MM.1S (cell line): ENCODE measurements at regions not wholly inside any gene's neighbourhood (a gene's known extent, or its start where the extent isn't known, plus 50 kb on each side); places are given as distances from the start of the nearest gene placed in this dataset.

ENCODE experiments used
- DNase-seq: peaks from one replicate; pipeline ENCODE4 v3.0.0-alpha.2; 2015
- H2AFZ ChIP-seq: fragments of 300-600 bp; sonication (generic); 2 replicates; pipeline ENCODE4 v1.6.0; 2016; ENCODE audit warnings: antibody characterized with exemption, low read length
- H3F3A ChIP-seq: fragments of 300-600 bp; sonication (generic); 2 replicates; pipeline ENCODE4 v1.6.1; 2016; ENCODE audit warnings: mild to moderate bottlenecking, antibody characterized with exemption, low read length, moderate library complexity, mixed read lengths; ENCODE audit not compliant: insufficient read depth
- H3K27ac ChIP-seq: fragments of 300-600 bp; sonication (generic); 2 replicates; pipeline ENCODE4 v1.5.1; 2016; ENCODE audit warnings: mild to moderate bottlenecking, low read length
- H3K27me3 ChIP-seq: fragments of 300-600 bp; sonication (generic); replicated peaks from 2 replicates; pipeline ENCODE4 v1.6.0; 2016; ENCODE audit warnings: low read length; ENCODE audit not compliant: insufficient read depth
- H3K36me3 ChIP-seq: fragments of 300-600 bp; sonication (generic); replicated peaks from 2 replicates; pipeline ENCODE4 v1.6.1; 2016; ENCODE audit warnings: mild to moderate bottlenecking, low read length, mixed read lengths; ENCODE audit not compliant: insufficient read depth
- H3K4me1 ChIP-seq: fragments of 300-600 bp; sonication (generic); 2 replicates; pipeline ENCODE4 v1.6.1; 2016; ENCODE audit warnings: low read length, mixed read lengths
- H3K4me2 ChIP-seq: fragments of 300-600 bp; sonication (generic); 2 replicates; pipeline ENCODE4 v1.6.0; 2016; ENCODE audit warnings: low read depth, low read length
- H3K4me3 ChIP-seq: fragments of 300-600 bp; sonication (generic); 2 replicates; pipeline ENCODE4 v1.5.1; 2016; ENCODE audit warnings: low read length, mixed read lengths
- H3K79me2 ChIP-seq: fragments of 300-600 bp; sonication (generic); 2 replicates; pipeline ENCODE4 v1.6.1; 2016; ENCODE audit warnings: mixed run types, low read length, mixed read lengths
- H3K9ac ChIP-seq: fragments of 300-600 bp; sonication (generic); 2 replicates; pipeline ENCODE4 v1.6.1; 2016; ENCODE audit warnings: low read length, mixed read lengths
- H3K9me2 ChIP-seq: fragments of 300-600 bp; sonication (generic); replicated peaks from 2 replicates; pipeline ENCODE4 v1.6.1; 2016; ENCODE audit warnings: mild to moderate bottlenecking, low read length, mixed read lengths; ENCODE audit not compliant: insufficient read depth
- H3K9me3 ChIP-seq: fragments of 300-600 bp; sonication (generic); replicated peaks from 2 replicates; pipeline ENCODE4 v1.6.1; 2016; ENCODE audit warnings: mild to moderate bottlenecking, low read length, mixed read lengths; ENCODE audit not compliant: insufficient read depth
- H4K20me1 ChIP-seq: fragments of 300-600 bp; sonication (generic); 2 replicates; pipeline ENCODE4 v1.6.1; 2016; ENCODE audit warnings: mild to moderate bottlenecking, low read length, moderate library complexity, mixed read lengths; ENCODE audit not compliant: insufficient read depth
- EZH2 ChIP-seq: fragments of 300-600 bp; sonication (generic); optimal IDR thresholded peaks from 2 replicates; pipeline ENCODE3; 2017; ENCODE audit warnings: low read depth, mild to moderate bottlenecking, antibody characterized with exemption, low read length, mixed read lengths
- EZH2phosphoT487 ChIP-seq: fragments of 300-600 bp; sonication (generic); IDR thresholded peaks from 2 replicates; pipeline ENCODE4 v1.6.1; 2018; ENCODE audit warnings: antibody characterized with exemption, low read length
- TF ChIP-seq, protein P1 (sequence below): fragments of 300-600 bp; sonication (generic); IDR thresholded peaks from 2 replicates; pipeline ENCODE4 v1.5.1; 2016; ENCODE audit warnings: antibody characterized with exemption, low read length, mixed read lengths

DNA sequence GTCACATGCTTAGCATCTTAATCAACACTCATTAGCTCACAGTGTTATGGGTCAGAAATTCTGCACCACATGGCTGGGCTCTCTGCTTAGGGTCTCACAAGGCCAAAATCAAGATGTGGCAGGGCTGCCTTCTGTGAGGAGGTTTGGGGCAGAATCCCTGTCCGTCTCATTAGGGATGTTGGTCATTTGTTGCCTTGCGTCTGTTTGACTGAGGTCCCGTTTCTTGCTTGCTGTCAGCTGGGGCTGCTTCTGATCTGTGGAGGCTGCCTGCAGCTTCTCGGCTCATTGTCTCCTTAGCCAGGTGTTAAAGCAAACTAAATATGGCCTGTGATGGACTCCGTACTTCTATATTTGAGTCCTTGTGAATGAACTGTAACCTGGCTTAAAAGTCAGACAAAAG, 146.5 kb downstream of the NDUFA10 start:
- no peak for DNase-seq
- Histone ChIP-seq H3K36me3 (no peaks in the 10 kb centered on the region), H3K4me3 (no peak overlapping the region), H3K9me3 (no peaks in the 10 kb centered on the region), H3K4me2 (no peak overlapping the region), H3F3A (no peaks in the 10 kb centered on the region), H3K79me2 (no peaks in the 10 kb centered on the region), H4K20me1 (no peaks in the 10 kb centered on the region), H3K4me1 (no peaks in the 10 kb centered on the region), H3K27me3 (no peaks in the 10 kb centered on the region), H2AFZ (no peak overlapping the region), H3K27ac (no peak overlapping the region), H3K9me2 (no peaks in the 10 kb centered on the region), H3K9ac (no peak overlapping the region)
- TF ChIP-seq EZH2 (no peak), EZH2phosphoT487 (no peak)
- TF ChIP-seq, protein P1, sequence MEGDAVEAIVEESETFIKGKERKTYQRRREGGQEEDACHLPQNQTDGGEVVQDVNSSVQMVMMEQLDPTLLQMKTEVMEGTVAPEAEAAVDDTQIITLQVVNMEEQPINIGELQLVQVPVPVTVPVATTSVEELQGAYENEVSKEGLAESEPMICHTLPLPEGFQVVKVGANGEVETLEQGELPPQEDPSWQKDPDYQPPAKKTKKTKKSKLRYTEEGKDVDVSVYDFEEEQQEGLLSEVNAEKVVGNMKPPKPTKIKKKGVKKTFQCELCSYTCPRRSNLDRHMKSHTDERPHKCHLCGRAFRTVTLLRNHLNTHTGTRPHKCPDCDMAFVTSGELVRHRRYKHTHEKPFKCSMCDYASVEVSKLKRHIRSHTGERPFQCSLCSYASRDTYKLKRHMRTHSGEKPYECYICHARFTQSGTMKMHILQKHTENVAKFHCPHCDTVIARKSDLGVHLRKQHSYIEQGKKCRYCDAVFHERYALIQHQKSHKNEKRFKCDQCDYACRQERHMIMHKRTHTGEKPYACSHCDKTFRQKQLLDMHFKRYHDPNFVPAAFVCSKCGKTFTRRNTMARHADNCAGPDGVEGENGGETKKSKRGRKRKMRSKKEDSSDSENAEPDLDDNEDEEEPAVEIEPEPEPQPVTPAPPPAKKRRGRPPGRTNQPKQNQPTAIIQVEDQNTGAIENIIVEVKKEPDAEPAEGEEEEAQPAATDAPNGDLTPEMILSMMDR: no peak

DNA sequence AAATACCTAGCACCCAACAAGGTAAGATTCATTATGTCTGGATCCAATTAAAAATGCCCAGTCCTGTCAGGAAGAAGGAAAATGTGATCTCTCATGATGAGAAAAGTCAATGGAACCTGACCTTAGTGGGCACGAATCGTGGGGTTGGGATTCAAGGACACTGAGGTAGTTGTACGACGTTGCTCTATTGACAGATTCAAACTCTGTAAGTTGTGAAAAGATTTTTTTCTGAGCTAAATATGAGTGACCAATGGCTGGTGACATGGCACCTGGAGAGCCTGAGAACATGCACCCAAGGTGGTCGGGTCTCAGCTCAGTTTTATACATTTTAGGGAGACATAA, 148.2 kb downstream of the NDUFA10 start:
- Histone ChIP-seq H3F3A (no peaks in the 10 kb centered on the region), H3K9me3 (no peaks in the 10 kb centered on the region), H3K9me2 (no peaks in the 10 kb centered on the region), H3K4me2 (no peak overlapping the region), H3K27me3 (no peaks in the 10 kb centered on the region), H3K27ac (no peak overlapping the region), H3K79me2 (no peaks in the 10 kb centered on the region), H3K36me3 (no peaks in the 10 kb centered on the region), H3K4me1 (no peaks in the 10 kb centered on the region), H3K9ac (no peak overlapping the region), H2AFZ (no peak overlapping the region), H4K20me1 (no peaks in the 10 kb centered on the region), H3K4me3 (no peak overlapping the region)
- no peak for DNase-seq
- TF ChIP-seq EZH2phosphoT487: no peak
- TF ChIP-seq, protein P1: no peak
- TF ChIP-seq EZH2: no peak

DNA sequence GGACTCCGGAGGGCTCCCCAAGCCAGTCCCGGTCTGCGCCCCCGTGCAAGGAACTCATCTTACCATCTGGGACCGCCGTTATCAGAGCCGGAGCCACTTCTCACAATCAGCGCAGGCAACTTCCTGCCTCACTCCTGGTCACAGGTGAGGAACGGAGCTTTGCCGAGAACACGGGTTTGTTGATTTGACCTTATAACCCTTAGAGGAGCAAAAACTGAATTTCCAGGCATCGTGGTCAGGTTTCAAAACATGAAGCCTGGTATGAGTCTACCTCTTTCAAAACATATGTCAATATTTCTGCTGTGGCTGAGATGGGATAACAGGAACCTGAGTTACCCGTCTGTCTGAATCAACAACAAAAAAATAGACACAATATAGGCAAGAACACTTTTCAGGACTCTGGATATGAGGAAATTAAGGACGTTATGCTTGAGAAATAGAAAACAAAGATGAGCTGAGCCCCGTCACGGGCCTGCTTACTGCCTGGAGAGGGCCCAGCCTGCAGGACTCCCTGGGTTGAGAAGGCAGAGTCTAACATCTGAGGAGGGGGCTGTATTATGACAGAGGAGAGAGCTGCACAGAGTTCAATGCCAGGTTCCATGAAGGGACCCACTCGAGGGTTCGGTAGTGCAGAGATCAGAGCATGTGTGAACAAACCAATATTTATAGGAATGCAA, 148.7 kb downstream of the NDUFA10 start:
- TF ChIP-seq EZH2: no peak
- TF ChIP-seq, protein P1: no peak
- TF ChIP-seq EZH2phosphoT487: no peak
- Histone ChIP-seq H3F3A (no peaks in the 10 kb centered on the region), H3K79me2 (no peaks in the 10 kb centered on the region), H3K27me3 (no peaks in the 10 kb centered on the region), H3K9ac (no peak overlapping the region), H2AFZ (no peak overlapping the region), H3K9me2 (no peaks in the 10 kb centered on the region), H3K4me3 (no peak overlapping the region), H3K9me3 (no peaks in the 10 kb centered on the region), H3K4me1 (no peaks in the 10 kb centered on the region), H4K20me1 (no peaks in the 10 kb centered on the region), H3K27ac (no peak overlapping the region), H3K36me3 (no peaks in the 10 kb centered on the region), H3K4me2 (no peak overlapping the region)
- no peak for DNase-seq
